ENCODE measurements at regions not wholly inside any gene's neighbourhood (a gene's known extent, or its start where the extent isn't known, plus 50 kb on each side); places are given as distances from the start of the nearest gene placed in this dataset.
"Not testable (repeated sequence)": the region's sequence is repeated elsewhere in the genome, so short reads cannot be mapped to it uniquely, and the experiment has no call there.

DNA sequence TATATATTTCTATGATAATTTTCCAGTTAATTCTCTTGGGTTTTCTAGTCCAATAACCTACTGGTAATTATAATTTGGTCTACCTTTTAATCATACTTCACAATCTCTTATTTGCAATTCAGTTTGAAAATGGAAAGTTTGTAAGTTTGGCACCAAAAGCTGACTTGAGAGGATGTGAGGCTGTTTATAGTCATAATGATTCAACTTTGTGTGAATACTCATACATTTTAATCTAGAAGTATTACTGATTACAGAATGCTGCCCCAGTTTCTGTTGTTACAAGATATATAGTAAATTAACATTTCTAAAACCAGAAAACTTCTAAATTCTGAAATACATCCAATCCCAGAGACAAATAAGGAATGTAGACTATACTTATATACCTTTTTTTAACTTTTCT is 158.2 kb downstream of the SLC38A4 start:
- no peak for DNase-seq

DNA sequence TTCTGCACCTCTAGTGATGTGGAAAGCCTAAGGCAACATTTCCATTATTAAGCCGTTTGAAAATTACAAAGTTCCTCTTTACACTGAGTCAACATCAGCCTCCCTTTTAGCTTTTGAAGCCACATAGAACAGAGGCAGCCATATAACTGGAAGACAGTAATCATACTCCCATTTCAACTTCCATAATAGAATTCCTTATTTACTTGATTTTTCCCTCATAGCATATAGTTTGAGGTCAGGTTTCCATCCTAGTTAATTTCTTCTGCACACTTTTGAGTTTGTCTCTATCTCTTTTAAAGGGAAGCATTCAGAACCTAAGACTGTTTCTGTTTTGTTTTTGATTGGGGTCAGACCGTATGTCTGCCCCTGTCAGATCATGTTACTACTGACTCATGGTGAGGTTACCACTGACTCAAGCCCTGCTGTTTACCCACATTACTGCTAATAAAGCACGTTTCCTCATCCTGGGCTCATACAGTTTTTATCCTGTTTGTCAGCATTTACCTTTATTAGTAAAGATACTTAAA is 161.0 kb downstream of the SLC38A4 start:
- no peak for DNase-seq

DNA sequence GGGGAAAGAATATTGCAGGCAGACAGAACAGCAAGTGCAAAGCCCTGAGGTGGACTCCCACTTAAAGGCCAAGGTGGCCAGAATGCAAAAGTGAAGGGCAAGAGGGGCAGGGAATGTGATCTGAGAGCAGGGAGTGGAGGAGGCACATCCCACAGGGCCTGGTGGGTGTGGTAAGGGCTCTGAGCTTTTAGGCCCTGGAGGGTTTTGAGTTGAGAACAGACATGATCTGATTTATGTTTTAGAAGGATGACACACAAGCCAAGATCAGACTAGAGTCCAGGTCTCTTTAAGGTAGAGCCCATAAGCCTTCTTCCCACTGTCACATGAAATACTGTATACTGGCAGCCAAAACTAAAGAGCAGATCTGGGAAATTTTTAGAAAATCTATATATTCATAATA is 162.5 kb downstream of the SLC38A4 start:
- no peak for DNase-seq

DNA sequence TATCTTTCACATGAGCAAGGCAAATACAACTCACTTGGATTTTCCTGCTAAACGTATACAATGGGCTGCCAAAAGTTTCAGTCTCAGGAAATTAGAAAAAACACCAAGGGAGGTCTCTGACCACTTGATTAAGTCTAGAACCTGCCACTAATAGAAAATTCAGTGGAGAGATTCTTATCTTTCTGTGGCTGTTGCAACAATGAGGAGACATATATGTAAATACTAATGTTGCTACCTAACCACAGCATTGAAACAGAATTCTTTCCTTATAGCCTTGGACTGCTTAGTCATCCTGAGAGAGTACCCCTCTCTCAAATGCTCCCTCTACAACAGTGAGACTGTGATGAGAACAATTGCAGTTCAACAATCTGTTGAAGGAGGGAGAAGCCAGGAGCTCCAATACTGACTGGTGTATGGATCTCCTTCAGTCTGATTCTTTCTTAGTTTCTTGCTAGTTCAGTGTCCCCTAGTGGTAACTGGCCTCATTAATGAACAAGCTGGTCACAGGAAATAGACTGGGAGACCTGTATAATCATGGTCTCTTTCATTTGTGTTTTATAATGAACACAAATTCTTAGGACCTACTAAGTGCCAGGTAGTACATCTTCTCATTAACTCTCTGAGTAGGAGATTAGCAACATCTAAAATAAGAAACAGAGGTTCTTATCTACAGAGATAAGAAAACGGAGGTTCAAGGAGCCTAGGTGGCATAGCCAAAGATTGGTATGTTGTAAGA is 164.5 kb downstream of the SLC38A4 start:
- DNase-seq: no peak

DNA sequence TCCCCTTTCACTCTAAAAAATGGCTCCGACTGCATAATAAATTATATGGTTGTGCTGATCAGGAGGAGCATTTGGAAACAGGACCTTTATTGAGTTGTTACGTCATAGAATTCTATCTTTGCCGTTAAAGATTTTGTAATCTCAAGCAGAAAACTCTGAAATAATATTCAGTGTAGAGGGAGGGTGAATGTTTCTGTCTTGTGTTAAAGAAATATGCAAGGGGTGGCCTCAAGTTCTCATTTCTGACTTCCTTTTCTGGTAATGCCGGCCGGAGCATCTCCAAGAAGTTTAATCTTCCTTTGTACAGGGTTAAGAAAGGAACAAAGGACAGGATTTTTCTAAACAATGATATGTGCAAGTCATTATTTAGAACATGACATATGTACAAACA is 165.1 kb downstream of the SLC38A4 start:
- no peak for DNase-seq

DNA sequence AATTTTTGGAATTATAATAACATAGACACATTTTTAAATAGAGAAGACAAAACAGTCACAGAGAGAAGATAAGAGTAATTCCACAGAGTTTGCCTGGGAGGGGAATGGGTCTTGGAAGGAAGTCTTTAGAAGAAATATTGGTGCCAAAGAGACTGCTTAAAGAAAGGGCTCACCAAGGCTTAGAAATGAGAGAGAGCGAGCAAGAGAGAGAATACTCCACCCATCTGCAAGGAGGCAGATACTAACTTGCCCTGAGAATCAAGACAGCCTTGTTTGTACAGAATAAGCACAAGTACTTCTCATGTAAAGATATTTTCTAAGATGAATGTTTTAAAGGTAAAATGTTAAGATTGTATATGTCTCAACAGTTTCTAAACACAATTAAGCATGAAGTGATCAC is 165.5 kb downstream of the SLC38A4 start:
- no peak for DNase-seq

DNA sequence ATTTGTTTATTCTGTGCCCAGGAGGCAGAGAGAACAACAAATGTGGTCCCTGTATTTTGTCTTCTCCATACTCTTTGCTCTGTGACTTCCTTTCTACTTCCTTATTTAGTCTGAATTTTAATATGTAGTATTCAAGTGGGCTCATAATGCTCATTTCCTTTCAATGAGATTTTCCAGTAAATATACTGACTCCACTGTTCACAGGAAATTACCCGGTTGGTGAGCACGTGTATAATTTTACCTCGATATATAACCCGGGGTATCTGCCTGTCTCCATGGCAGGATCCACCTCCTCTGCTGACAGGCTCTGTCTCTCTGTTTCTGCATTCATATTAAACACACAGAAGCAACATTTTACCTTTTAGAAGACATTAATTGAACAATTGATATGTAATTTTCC is 166.0 kb downstream of the SLC38A4 start:
- no peak for DNase-seq

DNA sequence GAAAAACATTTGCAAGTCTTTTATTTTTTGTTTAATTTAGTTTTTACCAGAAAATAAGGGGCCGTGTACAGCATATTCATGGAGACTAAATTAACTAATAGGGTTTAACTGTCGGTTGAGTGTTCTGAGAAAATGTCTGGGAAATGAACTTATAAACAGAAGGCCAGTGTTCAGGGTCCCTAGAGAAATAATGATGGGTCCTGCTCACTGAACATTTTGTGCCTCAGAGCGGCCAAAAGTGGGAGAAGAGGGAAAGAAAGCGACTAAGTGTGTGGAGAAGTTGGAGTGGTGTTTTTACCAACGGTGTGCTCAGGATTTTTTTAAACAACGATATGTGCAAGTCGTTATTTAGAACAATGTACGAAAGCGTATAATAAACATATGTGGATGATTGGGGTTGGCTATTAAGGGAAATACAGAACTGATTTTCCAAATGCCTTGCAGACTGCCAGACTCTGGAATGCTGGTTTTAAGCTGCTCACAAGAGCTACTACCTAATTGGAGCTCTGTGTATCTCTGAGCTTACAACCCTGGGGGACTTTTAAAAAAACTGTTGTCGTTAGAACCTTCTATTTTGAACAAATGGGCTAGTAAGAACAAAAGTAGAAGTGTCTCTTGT is 166.7 kb downstream of the SLC38A4 start:
- no peak for DNase-seq

DNA sequence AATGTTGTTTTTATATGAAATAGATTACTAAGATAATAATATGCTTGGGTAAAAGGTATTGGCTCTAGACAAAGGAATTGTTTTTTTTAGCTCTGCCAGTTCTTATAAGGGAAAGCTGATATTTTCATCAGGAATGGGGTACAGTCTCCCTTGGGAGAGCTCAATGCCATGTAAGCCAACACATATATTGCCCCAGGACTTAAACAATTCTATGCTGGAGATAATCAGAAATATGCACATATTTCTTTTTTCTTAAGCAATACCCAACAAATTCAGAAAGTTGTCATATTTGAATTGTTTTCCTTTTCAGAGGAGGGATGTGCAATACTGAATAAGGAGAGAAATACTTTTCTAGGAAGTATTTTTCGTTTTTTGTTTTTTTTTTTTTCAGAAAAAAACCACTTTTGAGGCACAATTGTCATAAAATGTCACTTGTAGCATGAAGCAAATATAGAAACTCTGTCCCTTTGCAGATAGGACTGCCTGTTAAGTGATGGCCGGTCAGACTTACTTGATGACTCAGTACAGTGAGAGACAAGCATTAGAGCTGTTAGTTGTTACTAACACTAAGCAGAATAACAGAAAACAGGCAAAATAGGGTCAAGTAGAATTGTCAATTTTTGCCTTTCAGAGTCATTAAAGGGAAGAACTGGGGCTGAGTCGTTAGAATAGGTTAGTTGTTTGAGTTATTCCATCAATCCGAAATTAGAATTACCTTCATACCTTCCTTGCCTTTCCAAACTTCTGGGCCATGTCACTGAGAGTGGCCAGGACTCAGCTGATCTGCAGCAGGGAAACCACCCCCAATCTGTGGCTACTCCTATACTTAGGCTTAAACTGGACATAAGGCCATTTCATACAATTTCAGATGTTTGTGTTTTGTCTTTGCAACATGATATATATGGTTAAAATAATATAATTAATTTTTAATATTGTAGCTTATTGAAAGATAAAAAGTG is 168.1 kb downstream of the SLC38A4 start:
- no peak for DNase-seq

DNA sequence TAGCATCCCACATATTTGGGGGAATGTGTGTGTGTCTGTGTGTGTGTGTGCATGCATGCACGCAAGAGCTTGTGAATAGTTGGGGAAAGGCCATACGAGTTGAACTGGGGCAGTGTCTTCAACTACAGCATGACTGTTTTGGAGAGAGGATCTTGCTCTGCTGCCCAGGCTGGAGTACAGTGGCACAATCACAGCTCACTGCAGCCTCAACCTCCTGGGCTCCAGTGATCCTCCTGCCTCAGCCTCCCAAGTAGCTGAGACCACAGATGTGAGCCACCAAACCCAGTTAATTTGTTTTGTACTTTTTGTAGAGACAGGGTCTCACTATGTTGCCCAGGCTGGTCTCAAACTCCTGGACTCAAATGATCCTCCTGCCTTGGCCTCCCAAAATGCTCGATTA is 169.8 kb downstream of the SLC38A4 start:
- not testable (repeated sequence) for DNase-seq

DNA sequence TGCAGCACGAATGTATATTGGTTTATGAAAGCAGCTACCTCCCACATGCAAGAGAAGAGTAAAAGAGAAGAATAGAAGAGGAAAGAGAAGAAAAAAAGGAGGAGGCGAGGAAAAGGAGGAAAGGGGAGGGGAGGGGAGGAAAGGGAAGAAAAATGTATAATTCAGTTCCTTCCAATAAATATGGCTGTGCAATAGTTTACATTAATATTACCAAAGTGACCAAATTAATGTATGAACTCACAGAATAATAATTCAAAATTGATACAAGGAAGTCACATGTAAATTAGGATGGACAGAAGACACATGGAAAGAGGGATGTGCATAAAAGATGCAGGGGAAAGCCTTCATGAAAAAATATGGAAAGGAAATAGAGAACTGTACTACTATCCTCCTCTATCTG is 172.5 kb downstream of the SLC38A4 start:
- no peak for DNase-seq

DNA sequence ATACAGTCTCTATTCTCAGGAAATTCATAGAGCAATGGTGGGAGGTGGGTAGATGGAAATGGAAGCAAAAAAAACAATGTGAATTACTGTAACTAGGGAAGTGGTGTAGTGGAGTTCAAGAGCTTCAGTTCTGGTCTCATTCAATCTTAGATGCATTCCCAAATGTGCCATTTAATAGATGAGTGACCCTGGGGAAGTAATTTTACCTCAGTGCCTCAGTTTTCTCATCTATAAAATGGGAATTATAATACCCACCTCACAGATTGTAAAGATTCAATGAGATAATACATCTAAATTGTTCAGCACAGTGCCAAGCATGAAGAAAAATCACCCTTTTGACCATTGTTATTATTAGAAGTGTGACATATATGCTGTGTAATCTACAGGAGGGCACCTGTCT is 173.1 kb downstream of the SLC38A4 start:
- no peak for DNase-seq

DNA sequence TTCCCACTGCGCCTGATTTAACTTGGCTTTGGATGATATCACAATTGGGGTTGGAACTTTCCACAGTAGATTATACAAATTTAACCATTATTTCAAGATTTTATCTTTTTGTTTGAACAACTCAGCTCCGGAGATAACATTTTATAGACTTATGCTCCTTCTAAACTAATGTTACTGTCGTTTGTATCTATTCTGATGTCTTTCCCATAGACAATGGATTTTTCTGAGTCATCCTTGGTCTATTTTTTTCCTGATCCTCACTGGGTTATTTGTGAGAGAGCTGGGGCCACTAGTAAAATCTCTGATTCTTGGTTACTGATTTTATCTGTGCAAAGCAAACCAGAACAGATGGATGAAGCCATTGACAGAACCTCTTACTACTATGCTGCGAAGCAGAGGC is 175.1 kb downstream of the SLC38A4 start:
- no peak for DNase-seq

DNA sequence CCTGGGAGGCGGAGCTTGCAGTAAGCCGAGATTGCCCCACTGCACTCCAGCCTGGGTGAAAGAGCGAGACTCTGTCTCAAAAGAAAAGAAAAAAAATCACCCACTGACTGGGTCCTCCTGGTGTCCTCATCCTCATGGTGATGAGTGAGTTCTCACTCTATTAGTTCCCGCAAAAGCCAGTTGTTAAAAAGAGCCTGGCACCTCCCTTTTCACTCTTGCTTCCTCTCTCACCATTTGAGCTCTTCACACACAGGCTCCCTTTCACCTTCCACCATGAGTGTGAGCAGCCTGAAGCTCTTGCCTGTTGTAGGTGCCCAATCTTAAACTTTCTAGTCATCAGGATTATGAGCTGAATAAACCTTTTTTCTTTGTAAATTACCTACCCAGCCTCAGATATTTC is 176.4 kb downstream of the SLC38A4 start:
- DNase-seq: no peak

DNA sequence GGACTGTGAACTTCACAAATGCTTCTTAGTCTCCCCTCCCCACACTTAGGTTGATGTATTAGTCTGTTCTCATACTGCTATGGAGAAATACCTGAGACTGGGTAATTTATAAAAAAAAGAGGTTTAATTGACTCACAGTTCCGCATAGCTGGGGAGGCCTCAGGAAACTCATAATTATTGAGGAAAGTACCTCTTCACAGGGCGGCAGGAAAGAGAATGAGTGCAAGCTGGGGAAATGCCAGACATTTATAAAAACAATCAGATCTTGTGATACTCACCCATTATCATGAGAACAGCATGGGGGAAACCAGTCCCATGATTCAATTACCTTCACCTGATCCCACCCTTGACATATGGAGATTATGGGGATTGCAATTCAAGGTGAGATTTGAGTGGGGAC is 178.8 kb downstream of the SLC38A4 start:
- no peak for DNase-seq

DNA sequence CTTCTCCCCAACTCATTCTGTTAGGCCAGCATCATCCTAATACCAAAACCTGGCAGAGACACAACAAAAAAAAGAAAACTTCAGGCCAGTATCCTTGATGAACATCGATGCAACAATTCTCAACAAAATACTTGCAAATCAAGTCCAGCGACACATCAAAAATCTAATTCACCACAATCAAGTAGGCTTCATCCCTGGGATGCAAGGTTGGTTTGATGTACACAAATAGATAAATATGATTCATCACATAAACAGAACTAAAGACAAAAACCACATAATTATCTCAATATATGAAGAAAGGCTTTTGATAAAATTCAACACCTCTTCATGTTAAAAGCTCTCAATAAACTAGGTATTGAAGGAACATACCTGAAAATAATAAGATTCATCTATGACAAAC is 184.1 kb downstream of the SLC38A4 start:
- DNase-seq: not testable (repeated sequence)

DNA sequence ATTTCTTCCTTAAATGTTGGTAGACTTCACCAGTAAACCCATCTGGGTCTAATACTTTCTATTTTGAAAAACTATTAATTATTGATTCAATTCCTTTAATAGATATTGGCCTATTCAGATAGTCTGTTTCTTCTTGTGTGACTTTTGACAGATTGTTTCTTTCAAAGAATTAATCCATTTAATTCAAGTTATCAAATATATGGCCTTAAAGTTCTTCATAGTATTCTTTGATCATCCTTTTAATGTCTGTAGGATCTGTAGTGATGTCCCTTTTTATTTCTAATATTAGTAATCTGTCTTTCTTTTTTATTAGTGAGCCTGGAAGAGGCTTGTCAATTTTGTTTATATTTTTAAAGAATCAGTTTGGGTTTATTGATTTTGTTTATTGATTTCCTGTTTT is 190.0 kb downstream of the SLC38A4 start:
- DNase-seq: no peak

DNA sequence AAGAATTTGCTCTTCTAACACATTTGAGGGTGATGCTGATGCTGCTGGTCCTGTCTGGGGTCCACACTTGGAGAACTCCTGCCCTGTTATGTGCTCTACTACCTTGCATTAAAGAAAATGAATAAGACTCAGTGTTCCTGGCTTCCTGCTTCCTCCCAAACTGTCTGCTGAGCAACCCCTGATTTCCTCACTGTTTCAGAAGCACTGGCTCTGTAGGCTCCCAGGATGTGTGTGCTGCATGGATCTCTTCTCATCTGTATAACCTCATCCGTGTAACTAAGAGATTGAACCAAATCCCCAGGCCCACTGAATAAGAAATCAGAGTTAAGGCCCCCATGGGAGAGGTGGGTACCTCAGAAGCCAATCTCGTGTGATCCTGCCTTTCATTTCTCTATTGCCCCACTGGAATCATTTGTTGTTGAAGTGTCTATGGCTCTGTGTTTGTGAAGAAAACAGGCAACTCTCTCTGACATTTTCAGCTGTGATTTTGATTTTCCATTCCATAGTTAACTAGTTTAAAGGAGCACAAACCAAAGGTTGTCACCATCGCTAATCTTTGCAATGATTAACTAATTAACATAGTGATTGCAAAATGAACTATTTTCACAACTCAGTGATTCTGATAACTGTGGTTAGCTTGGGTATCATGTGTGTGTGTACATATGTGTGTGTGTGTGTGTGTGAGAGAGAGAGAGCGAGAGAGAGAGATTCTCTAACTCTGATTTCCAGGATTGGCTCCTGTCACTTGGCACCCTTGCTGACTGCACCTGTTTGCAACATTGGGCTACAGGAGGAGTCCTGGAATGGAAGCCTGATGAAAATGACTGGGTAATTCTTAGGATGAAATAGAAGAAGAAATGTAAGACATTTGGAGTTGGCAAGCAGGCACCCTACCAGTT is 196.2 kb downstream of the SLC38A4 start:
- DNase-seq: no peak

DNA sequence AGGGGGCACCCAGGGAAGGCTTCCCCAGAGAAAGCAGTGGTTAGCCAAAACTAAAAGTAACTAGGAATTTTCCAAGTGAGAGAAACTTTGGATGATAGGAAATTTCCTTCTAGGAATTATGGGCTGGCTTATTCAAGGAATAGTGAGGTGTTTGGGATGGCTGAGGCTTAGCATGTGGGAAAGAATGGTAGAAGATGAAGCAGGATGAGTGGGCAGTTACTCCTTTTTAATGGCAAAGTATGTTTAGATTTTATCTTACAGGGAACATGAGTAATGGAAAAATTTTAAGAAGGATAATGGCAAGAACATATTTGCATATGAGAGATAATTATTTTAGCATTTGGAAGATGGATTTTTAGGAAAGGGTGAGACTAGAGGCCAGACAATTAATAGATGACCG is 197.6 kb downstream of the SLC38A4 start:
- no peak for DNase-seq

DNA sequence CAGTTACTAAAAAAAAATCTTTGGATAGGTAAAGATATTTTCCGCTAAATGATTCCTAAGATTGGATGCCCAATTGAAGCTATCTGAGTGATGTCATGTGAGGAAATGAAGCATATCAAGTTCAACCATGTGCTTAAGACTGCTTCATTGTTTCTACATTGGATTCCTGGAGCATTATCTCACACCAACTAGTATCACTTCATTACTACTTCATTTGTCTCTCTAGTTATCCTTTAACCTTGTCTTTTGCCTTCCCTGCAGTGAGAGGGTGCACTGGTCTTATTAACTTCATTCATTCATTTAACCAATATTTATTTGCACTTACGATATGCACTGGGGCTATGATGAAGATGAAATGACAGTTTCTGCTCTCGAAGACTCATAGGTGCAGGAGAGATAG is 198.1 kb downstream of the SLC38A4 start:
- no peak for DNase-seq

DNA sequence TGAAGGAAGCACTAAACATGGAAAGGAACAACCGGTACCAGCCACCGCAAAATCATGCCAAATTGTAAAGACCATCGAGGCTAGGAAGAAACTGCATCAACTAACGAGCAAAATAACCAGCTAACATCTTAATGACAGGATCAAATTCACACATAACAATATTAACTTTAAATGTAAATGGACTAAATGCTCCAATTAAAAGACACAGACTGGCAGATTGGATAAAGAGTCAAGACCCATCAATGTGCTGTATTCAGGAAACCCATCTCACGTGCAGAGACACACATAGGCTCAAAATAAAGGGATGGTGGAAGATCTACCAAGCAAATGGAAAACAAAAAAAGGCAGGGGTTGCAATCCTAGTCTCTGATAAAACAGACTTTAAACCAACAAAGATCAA is 206.3 kb downstream of the SLC38A4 start:
- DNase-seq: not testable (repeated sequence)

DNA sequence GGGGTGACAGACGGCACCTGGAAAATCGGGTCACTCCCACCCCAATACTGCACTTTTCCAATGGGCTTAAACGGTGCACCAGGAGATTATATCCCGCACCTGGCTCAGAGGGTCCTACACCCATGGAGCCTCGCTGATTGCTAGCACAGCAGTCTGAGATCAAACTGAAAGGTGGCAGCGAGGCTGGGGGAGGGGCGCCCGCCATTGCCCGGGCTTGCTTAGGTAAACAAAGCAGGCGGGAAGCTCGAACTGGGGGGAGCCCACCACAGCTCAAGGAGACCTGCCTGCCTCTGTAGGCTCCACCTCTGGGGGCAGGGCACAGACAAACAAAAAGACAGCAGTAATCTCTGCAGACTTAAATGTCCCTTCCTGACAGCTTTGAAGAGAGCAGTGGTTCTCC is 208.1 kb downstream of the SLC38A4 start:
- not testable (repeated sequence) for DNase-seq

DNA sequence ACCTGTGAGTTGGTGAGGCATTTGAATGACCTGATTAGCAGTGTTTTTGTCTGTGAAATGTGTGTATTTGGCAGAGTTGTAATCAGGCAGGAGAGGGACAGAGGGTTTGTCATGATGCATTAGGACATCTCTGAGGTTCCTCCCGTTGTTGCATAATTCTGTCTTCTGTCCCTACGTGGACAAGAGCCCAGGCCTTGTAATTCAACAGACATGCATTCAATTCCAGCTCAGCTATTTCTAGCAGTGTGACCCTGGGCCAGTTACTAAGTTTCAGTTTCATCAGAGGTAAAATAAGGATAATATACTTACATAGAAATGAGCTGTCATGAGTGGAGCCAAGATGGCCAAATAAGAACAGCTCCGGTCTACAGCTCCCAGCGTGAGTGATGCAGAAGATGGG is 208.6 kb downstream of the SLC38A4 start:
- DNase-seq: no peak

All from activated T-cell treated with anti-CD3 and anti-CD28 coated beads, Interleukin-2, amount 50 U/mL, for 1 hour (primary cell).